ENCODE measurements at regions not wholly inside any gene's neighbourhood (a gene's known extent, or its start where the extent isn't known, plus 50 kb on each side); places are given as distances from the start of the nearest gene placed in this dataset.

DNA sequence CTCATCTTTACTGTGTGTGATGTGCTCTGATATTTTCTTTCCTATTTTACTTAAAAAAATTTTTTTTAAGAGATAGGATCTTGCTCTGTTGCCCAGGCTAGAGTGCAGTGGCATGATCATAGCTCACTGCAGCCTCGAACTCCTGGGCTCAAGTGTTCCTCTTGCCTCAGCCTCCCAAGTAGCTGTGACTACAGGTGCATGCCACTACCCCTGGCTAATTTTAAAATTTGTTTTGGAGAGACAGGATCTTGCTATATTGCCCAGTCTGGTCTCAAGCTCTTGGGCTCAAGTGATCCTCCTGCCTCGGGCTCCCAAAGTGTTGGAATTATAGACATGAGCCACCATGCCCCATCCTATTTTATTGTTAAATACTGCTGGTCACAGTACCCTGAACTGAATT is 67.4 kb downstream of the FOXD2 start:
- H3K27me3 ChIP-seq: peaks cover 0 to 87% (median 7%) of the 10 kb centered on the region in 4 donors
- WGBS, 2 donors: 65 to 69% methylated on average over 2 of the region's 2 CpGs
- no peak for TF ChIP-seq CTCF (IDR thresholded peaks at IDR 0.05)
- no peak for TF ChIP-seq POLR2A (IDR thresholded peaks at IDR 0.05)
- H3K36me3 ChIP-seq: no peaks in the 10 kb centered on the region
- H3K9me3 ChIP-seq: no peaks in the 10 kb centered on the region
- H3K27ac ChIP-seq: no peak overlapping the region
- no peak overlapping the region for H3K4me3 ChIP-seq
- DNase-seq: no peak
- H3K4me1 ChIP-seq: peaks cover 10 to 18% (median 11%) of the 10 kb centered on the region in 3 donors
- intact Hi-C loops (cut with DNase I): no loop called here

GRCh38 chr1:47506053-47506452 is 68.2 kb downstream of the FOXD2 start:
- peaks cover 0 to 88% (median 7%) of the 10 kb centered on the region in 4 donors for H3K27me3 ChIP-seq
- no peaks in the 10 kb centered on the region for H3K9me3 ChIP-seq
- H3K4me1 ChIP-seq: peaks cover 10 to 18% (median 11%) of the 10 kb centered on the region in 3 donors
- H3K4me3 ChIP-seq: no peak overlapping the region
- no peak for DNase-seq
- H3K27ac ChIP-seq: no peak overlapping the region
- no peaks in the 10 kb centered on the region for H3K36me3 ChIP-seq
- TF ChIP-seq POLR2A (IDR thresholded peaks at IDR 0.05) (no peak), CTCF (IDR thresholded peaks at IDR 0.05) (no peak)
- intact Hi-C loops (cut with DNase I): no loop called here
- WGBS, 2 donors: 78 to 88% methylated on average over 2 of the region's 2 CpGs

DNA sequence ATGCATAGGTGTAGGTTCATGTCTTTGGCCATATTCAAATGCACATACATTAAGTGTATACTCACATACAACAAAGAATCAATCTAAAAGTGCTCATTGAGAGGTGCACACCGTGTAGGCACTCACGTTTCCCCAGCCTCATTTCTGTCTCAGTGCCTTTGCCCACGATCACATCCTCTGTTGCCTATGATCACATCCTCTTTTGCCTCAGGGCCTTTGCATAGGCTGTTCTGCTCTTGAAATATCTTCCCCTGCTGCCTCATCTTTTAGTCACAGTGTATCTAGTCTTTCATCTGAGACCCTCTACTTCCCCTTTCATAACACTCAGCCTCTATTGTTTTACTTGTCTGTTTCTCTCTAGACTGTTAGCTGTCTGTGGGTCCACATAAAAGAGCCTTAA is 69.3 kb downstream of the FOXD2 start:
- TF ChIP-seq CTCF (IDR thresholded peaks at IDR 0.05) (no peak), POLR2A (IDR thresholded peaks at IDR 0.05) (no peak)
- H3K27ac ChIP-seq: no peak overlapping the region
- no peak overlapping the region for H3K4me3 ChIP-seq
- intact Hi-C loops (cut with DNase I): no loop called here
- peaks cover 0 to 88% (median 7%) of the 10 kb centered on the region in 4 donors for H3K27me3 ChIP-seq
- WGBS, 2 donors: 48 to 65% methylated on average over 3 of the region's 3 CpGs
- no peak for DNase-seq
- no peaks in the 10 kb centered on the region for H3K36me3 ChIP-seq
- peaks cover 10 to 18% (median 11%) of the 10 kb centered on the region in 3 donors for H3K4me1 ChIP-seq
- H3K9me3 ChIP-seq: no peaks in the 10 kb centered on the region

GRCh38 chr1:47507881-47508701 is 70.2 kb downstream of the FOXD2 start:
- no peak for DNase-seq
- WGBS, 2 donors: 0% methylated on average over 2 to 14 of the region's 77 CpGs
- H3K4me1 ChIP-seq: peaks cover 10 to 18% (median 11%) of the 10 kb centered on the region in 3 donors
- peaks cover 0 to 89% (median 7%) of the 10 kb centered on the region in 4 donors for H3K27me3 ChIP-seq
- TF ChIP-seq CTCF (IDR thresholded peaks at IDR 0.05) (no peak), POLR2A (IDR thresholded peaks at IDR 0.05) (no peak)
- no peaks in the 10 kb centered on the region for H3K9me3 ChIP-seq
- intact Hi-C loops (cut with DNase I): no loop called here
- H3K4me3 ChIP-seq: peak overlapping the region; percentile 22 to 72 (median 46)
- H3K27ac ChIP-seq: no peak overlapping the region
- H3K36me3 ChIP-seq: no peaks in the 10 kb centered on the region

- Histone ChIP-seq H3K36me3 (no peaks in the 10 kb centered on the region), H3K27me3 (peaks cover 0 to 89% (median 7%) of the 10 kb centered on the region in 4 donors), H3K27ac (no peak overlapping the region), H3K4me3 (peak overlapping the region; percentile 22 to 72 (median 46)), H3K4me1 (peaks cover 10 to 18% (median 11%) of the 10 kb centered on the region in 3 donors), H3K9me3 (peaks cover 0 to under 1% (median 0%) of the 10 kb centered on the region in 3 donors)
- WGBS, 2 donors: 9 to 24% methylated on average over 7 to 18 of the region's 18 CpGs
- TF ChIP-seq POLR2A (IDR thresholded peaks at IDR 0.05): no peak
- no peak for TF ChIP-seq CTCF (IDR thresholded peaks at IDR 0.05)
- no peak for DNase-seq
- intact Hi-C loops (cut with DNase I): no loop called here
Measured at GRCh38 chr1:47508702-47509431, 71.0 kb downstream of the FOXD2 start.

All from esophagus squamous epithelium (tissue), 5 donors.